HepG2 (cell line): ENCODE measurements at regions not wholly inside any gene's neighbourhood (a gene's known extent, or its start where the extent isn't known, plus 50 kb on each side); places are given as distances from the start of the nearest gene placed in this dataset.

Experiments used
- ARID5B ChIP-seq: IDR thresholded peaks from 2 replicates; pipeline ENCODE4 v1.4.0; 2020; ENCODE audit warnings: mild to moderate bottlenecking, missing genetic modification reagents
- BHLHE40 ChIP-seq: IDR thresholded peaks from 2 replicates; pipeline ENCODE4 v1.6.1; 2011; ENCODE audit warnings: low read length, improper control_type of control experiment
- GLI4 ChIP-seq: sonication (generic); formaldehyde crosslinking; IDR thresholded peaks from 2 replicates; pipeline ENCODE4 v1.5.1; 2020; ENCODE audit warnings: missing genetic modification reagents, mild to moderate bottlenecking, moderate library complexity, borderline replicate concordance
- HNF4A ChIP-seq: sonication (generic); formaldehyde crosslinking; IDR thresholded peaks from 2 replicates; pipeline ENCODE4 v1.4.0; 2020; ENCODE audit warnings: missing genetic modification reagents
- IRF1 ChIP-seq: sonication (generic); formaldehyde crosslinking; IDR thresholded peaks from 2 replicates; pipeline ENCODE4 v1.4.0; 2020; ENCODE audit warnings: low read depth, mild to moderate bottlenecking, missing genetic modification reagents
- IRF9 ChIP-seq: sonication (generic); formaldehyde crosslinking; IDR thresholded peaks from 2 replicates; pipeline ENCODE4 v1.8.0; 2022; ENCODE audit warnings: missing genetic modification reagents, mild to moderate bottlenecking, borderline replicate concordance
- LCORL ChIP-seq, 2 experiments: fragments of 450-650 bp in 1 of 2; sonication (generic) in 1 of 2; formaldehyde crosslinking in 1 of 2; IDR thresholded peaks; 2 replicates each; pipeline versions ENCODE4 v1.5.0 to v1.6.1; 2017 to 2020; ENCODE audit warnings: antibody characterized with exemption in 1 of 2, missing genetic modification reagents in 1 of 2
- PHF5A ChIP-seq: IDR thresholded peaks from one replicate; pipeline ENCODE4 v1.6.1; 2018; ENCODE audit warnings: low read depth, missing genetic modification reagents; ENCODE audit not compliant: unreplicated experiment
- RBFOX2 ChIP-seq: fragments of 200-400 bp; formaldehyde crosslinking; IDR thresholded peaks from 2 replicates; pipeline ENCODE4 v1.6.1; 2017; ENCODE audit warnings: low read depth, mild to moderate bottlenecking, low read length
- SAP130 ChIP-seq: IDR thresholded peaks from 2 replicates; pipeline ENCODE4 v1.6.1; 2016; ENCODE audit warnings: low read depth
- ZNF639 ChIP-seq: conservative IDR thresholded peaks from 2 replicates; pipeline ENCODE4 v1.6.1; 2018; ENCODE audit warnings: missing genetic modification reagents
- ZNF737 ChIP-seq: sonication (generic); formaldehyde crosslinking; IDR thresholded peaks from 2 replicates; pipeline ENCODE4 v1.5.0; 2020; ENCODE audit warnings: missing genetic modification reagents, mild to moderate bottlenecking, borderline replicate concordance
- TF ChIP-seq, protein P1 (sequence below), 2 experiments: sonication (generic) in 1 of 2; formaldehyde crosslinking in 1 of 2; IDR thresholded peaks; 2 replicates each; pipeline versions ENCODE4 v1.4.0 to v1.6.1; 2018 to 2020; ENCODE audit warnings: missing genetic modification reagents in 2 of 2, borderline replicate concordance in 1 of 2, low read depth in 1 of 2, mild to moderate bottlenecking in 1 of 2, missing biosample characterization in 1 of 2
- TF ChIP-seq, protein P2 (sequence below): sonication (generic); formaldehyde crosslinking; IDR thresholded peaks from 2 replicates; pipeline ENCODE4 v1.9.0; 2021; ENCODE audit warnings: missing genetic modification reagents, borderline replicate concordance
- TF ChIP-seq, protein P3 (sequence below): fragments of 450-650 bp; IDR thresholded peaks from 2 replicates; pipeline ENCODE4 v1.6.1; 2017

GRCh38 chr7:25054819-25055519 lies 70.1 kb downstream of the CYCS start (continued):
- TF ChIP-seq, protein P1, sequence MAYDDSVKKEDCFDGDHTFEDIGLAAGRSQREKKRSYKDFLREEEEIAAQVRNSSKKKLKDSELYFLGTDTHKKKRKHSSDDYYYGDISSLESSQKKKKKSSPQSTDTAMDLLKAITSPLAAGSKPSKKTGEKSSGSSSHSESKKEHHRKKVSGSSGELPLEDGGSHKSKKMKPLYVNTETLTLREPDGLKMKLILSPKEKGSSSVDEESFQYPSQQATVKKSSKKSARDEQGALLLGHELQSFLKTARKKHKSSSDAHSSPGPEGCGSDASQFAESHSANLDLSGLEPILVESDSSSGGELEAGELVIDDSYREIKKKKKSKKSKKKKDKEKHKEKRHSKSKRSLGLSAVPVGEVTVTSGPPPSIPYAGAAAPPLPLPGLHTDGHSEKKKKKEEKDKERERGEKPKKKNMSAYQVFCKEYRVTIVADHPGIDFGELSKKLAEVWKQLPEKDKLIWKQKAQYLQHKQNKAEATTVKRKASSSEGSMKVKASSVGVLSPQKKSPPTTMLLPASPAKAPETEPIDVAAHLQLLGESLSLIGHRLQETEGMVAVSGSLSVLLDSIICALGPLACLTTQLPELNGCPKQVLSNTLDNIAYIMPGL (CRISPR knock-in tag; IDR thresholded peaks at IDR 0.05; ENCODE audit: borderline replicate concordance in 1 of 2, low read depth in 1 of 2) = no peak
- TF ChIP-seq, protein P2, sequence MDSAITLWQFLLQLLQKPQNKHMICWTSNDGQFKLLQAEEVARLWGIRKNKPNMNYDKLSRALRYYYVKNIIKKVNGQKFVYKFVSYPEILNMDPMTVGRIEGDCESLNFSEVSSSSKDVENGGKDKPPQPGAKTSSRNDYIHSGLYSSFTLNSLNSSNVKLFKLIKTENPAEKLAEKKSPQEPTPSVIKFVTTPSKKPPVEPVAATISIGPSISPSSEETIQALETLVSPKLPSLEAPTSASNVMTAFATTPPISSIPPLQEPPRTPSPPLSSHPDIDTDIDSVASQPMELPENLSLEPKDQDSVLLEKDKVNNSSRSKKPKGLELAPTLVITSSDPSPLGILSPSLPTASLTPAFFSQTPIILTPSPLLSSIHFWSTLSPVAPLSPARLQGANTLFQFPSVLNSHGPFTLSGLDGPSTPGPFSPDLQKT (CRISPR knock-in tag) = no peak
- TF ChIP-seq, protein P3, sequence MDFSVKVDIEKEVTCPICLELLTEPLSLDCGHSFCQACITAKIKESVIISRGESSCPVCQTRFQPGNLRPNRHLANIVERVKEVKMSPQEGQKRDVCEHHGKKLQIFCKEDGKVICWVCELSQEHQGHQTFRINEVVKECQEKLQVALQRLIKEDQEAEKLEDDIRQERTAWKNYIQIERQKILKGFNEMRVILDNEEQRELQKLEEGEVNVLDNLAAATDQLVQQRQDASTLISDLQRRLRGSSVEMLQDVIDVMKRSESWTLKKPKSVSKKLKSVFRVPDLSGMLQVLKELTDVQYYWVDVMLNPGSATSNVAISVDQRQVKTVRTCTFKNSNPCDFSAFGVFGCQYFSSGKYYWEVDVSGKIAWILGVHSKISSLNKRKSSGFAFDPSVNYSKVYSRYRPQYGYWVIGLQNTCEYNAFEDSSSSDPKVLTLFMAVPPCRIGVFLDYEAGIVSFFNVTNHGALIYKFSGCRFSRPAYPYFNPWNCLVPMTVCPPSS = no peak
- TF ChIP-seq BHLHE40 (peak; percentile 48; the same call in 1 of the 2 replicates), PHF5A (CRISPR knock-in tag) (no peak), IRF1 (CRISPR knock-in tag) (no peak), LCORL (IDR thresholded peaks at IDR 0.05) (no peak), LCORL (CRISPR knock-in tag; IDR thresholded peaks at IDR 0.05) (peak; percentile 38; the same call in 1 of the 2 replicates), ARID5B (CRISPR knock-in tag) (peak; percentile 20; the same call in 1 of the 2 replicates), RBFOX2 (no peak), HNF4A (CRISPR knock-in tag) (peak; percentile 60; the same call in 1 of the 2 replicates), ZNF639 (CRISPR knock-in tag) (no peak), SAP130 (CRISPR knock-in tag) (no peak), IRF9 (CRISPR knock-in tag) (no peak), GLI4 (CRISPR knock-in tag) (no peak), ZNF737 (no peak)
